ENCODE measurements at regions not wholly inside any gene's neighbourhood (a gene's known extent, or its start where the extent isn't known, plus 50 kb on each side); places are given as distances from the start of the nearest gene placed in this dataset.

- intact Hi-C loops (cut with DNase I; ENCODE audit: low total_unique reads) (no loop called here), in situ Hi-C loops (cut with MboI; ENCODE audit: low pct_ligation_motif_present in 1 of 4, low pct_unique_long_range_greater_than_20kb in 1 of 4, low sequenced_read_pairs in 3 of 4) (no loop called here)
- peaks cover 0 to 1% (median under 1%) of the 10 kb centered on the region in 4 donors for H3K4me1 ChIP-seq
- DNase-seq: no peak
- TF ChIP-seq EP300 (IDR thresholded peaks at IDR 0.05; ENCODE audit: low read depth) (no peak), POLR2A (IDR thresholded peaks at IDR 0.05) (no peak), POLR2AphosphoS5 (IDR thresholded peaks at IDR 0.05) (no peak), CTCF (IDR thresholded peaks at IDR 0.05) (no peak)
- no peak overlapping the region for H3K4me3 ChIP-seq
- H3K9me3 ChIP-seq: no peaks in the 10 kb centered on the region
- no peaks in the 10 kb centered on the region for H3K36me3 ChIP-seq
- H3K27ac ChIP-seq: no peak overlapping the region
- H3K27me3 ChIP-seq: no peaks in the 10 kb centered on the region
- 79 to 82% methylated on average over 2 of the region's 2 CpGs for WGBS, 2 donors (ENCODE audit: low coverage in 1 of 2)
These were observed 605.9 kb downstream of the ETNK1 start for GRCh38 chr12:23230899-23231298.

- WGBS, 2 donors (ENCODE audit: low coverage in 1 of 2): 32 to 38% methylated on average over 7 of the region's 7 CpGs
- Histone ChIP-seq H3K4me1 (peaks cover 0 to 8% (median 4%) of the 10 kb centered on the region in 4 donors), H3K27ac (no peak overlapping the region), H3K27me3 (no peaks in the 10 kb centered on the region), H3K4me3 (no peak overlapping the region), H3K9me3 (no peaks in the 10 kb centered on the region), H3K36me3 (no peaks in the 10 kb centered on the region)
- DNase-seq: no peak
- TF ChIP-seq POLR2AphosphoS5 (IDR thresholded peaks at IDR 0.05) (no peak), POLR2A (IDR thresholded peaks at IDR 0.05) (no peak)
- in situ Hi-C loops (cut with MboI; ENCODE audit: low pct_ligation_motif_present in 1 of 4, low pct_unique_long_range_greater_than_20kb in 1 of 4, low sequenced_read_pairs in 3 of 4): no loop called here
- intact Hi-C loops (cut with DNase I; ENCODE audit: low total_unique reads): no loop called here
These were observed 611.3 kb downstream of the ETNK1 start for GRCh38 chr12:23236066-23236780.

GRCh38 chr12:23236811-23237210 lies 611.8 kb downstream of the ETNK1 start:
- TF ChIP-seq POLR2A (IDR thresholded peaks at IDR 0.05): no peak
- TF ChIP-seq POLR2AphosphoS5 (IDR thresholded peaks at IDR 0.05): no peak
- TF ChIP-seq EP300 (IDR thresholded peaks at IDR 0.05; ENCODE audit: low read depth): no peak
- no peak for TF ChIP-seq CTCF (IDR thresholded peaks at IDR 0.05)
- H3K4me1 ChIP-seq: peaks cover 0 to 8% (median 4%) of the 10 kb centered on the region in 4 donors
- WGBS, 2 donors (ENCODE audit: low coverage in 1 of 2): 78 to 88% methylated on average over 1 of the region's 1 CpG
- H3K27ac ChIP-seq: no peak overlapping the region
- no peak for DNase-seq
- in situ Hi-C loops (cut with MboI; ENCODE audit: low pct_ligation_motif_present in 1 of 4, low pct_unique_long_range_greater_than_20kb in 1 of 4, low sequenced_read_pairs in 3 of 4): no loop called here
- H3K9me3 ChIP-seq: no peaks in the 10 kb centered on the region
- intact Hi-C loops (cut with DNase I; ENCODE audit: low total_unique reads): no loop called here
- no peak overlapping the region for H3K4me3 ChIP-seq
- H3K36me3 ChIP-seq: no peaks in the 10 kb centered on the region
- H3K27me3 ChIP-seq: no peaks in the 10 kb centered on the region

- Histone ChIP-seq H3K36me3 (no peaks in the 10 kb centered on the region), H3K9me3 (no peaks in the 10 kb centered on the region), H3K4me1 (peaks cover 0 to 8% (median 4%) of the 10 kb centered on the region in 4 donors), H3K4me3 (no peak overlapping the region), H3K27ac (no peak overlapping the region), H3K27me3 (no peaks in the 10 kb centered on the region)
- intact Hi-C loops (cut with DNase I; ENCODE audit: low total_unique reads): no loop called here
- in situ Hi-C loops (cut with MboI; ENCODE audit: low pct_ligation_motif_present in 1 of 4, low pct_unique_long_range_greater_than_20kb in 1 of 4, low sequenced_read_pairs in 3 of 4): no loop called here
- TF ChIP-seq POLR2AphosphoS5 (IDR thresholded peaks at IDR 0.05): no peak
- TF ChIP-seq POLR2A (IDR thresholded peaks at IDR 0.05): no peak
- no peak for TF ChIP-seq EP300 (IDR thresholded peaks at IDR 0.05; ENCODE audit: low read depth)
- no peak for TF ChIP-seq CTCF (IDR thresholded peaks at IDR 0.05)
- DNase-seq: no peak
- 77 to 80% methylated on average over 3 of the region's 3 CpGs for WGBS, 2 donors (ENCODE audit: low coverage in 1 of 2)
These were observed 613.2 kb downstream of the ETNK1 start for GRCh38 chr12:23238190-23238589.

- TF ChIP-seq EP300 (IDR thresholded peaks at IDR 0.05; ENCODE audit: low read depth) (no peak), POLR2AphosphoS5 (IDR thresholded peaks at IDR 0.05) (no peak), POLR2A (IDR thresholded peaks at IDR 0.05) (no peak), CTCF (IDR thresholded peaks at IDR 0.05) (no peak)
- Histone ChIP-seq H3K4me3 (no peak overlapping the region), H3K9me3 (no peaks in the 10 kb centered on the region), H3K27ac (no peak overlapping the region), H3K4me1 (peaks cover 0 to 8% (median 4%) of the 10 kb centered on the region in 4 donors), H3K36me3 (no peaks in the 10 kb centered on the region), H3K27me3 (no peaks in the 10 kb centered on the region)
- in situ Hi-C loops (cut with MboI; ENCODE audit: low pct_ligation_motif_present in 1 of 4, low pct_unique_long_range_greater_than_20kb in 1 of 4, low sequenced_read_pairs in 3 of 4) (no loop called here), intact Hi-C loops (cut with DNase I; ENCODE audit: low total_unique reads) (no loop called here)
- DNase-seq: no peak
These were observed 614.0 kb downstream of the ETNK1 start for GRCh38 chr12:23238957-23239356.
